GM18867 (cell line): ENCODE measurements at regions not wholly inside any gene's neighbourhood (a gene's known extent, or its start where the extent isn't known, plus 50 kb on each side); places are given as distances from the start of the nearest gene placed in this dataset.
"Not testable (repeated sequence)": the region's sequence is repeated elsewhere in the genome, so short reads cannot be mapped to it uniquely, and the experiment has no call there.

Experiments used
- ATAC-seq: cut with Tn5 transposase; IDR thresholded peaks from one replicate; pipeline ENCODE4 v1.9.1; 2021; ENCODE audit warnings: mild to moderate bottlenecking, moderate library complexity; ENCODE audit not compliant: unreplicated experiment

DNA sequence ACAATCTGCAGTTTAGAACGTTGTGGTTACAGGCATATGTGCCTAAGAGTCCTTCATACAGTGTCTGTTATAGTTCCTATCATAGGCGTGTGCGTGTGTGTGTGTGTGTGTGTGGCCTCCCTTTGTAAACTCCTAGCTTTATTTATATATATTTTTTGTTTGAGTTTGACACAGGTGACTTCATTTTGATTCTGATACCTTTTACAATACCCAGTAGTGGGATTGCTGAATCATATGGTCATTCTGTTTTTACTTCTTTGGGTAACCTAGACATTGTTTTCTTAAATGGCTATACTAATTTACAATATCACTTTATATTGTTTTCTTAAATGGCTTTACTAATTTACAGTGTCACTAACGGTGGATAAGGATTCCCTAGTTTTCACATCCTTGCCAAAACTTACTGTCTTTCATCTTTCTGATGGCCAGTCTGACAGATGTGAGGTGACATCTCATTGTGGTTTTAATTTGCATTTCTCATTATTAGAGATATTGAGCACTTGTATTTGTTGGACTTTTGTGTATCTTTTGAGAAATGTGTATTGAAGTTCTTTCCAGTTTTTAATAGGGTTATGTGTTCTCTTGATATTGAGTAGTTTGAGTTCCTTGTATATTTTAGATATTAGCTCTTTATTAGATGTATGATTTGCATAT, 211.1 kb upstream of the NUDT6 start:
- ATAC-seq = peak; percentile 91

DNA sequence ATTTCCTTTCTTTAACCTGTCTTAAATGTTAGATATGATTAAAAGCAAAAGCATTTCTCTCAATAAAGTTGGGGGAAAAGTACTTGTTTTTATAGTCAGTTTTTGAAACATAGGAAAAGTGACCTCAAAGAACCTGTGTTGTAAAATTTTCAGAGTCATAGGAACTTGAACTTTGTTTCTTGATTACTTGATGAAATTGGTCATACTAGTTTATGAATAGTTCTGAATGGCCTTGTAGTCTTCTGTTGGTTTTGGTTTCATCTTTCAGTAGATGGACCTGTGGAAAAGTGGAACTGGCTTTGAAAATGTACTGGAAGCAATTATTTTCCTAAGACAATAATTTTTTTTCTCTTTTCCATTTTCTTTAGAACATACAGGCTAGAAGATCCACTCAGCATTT, 222.2 kb upstream of the NUDT6 start:
- ATAC-seq = no peak

DNA sequence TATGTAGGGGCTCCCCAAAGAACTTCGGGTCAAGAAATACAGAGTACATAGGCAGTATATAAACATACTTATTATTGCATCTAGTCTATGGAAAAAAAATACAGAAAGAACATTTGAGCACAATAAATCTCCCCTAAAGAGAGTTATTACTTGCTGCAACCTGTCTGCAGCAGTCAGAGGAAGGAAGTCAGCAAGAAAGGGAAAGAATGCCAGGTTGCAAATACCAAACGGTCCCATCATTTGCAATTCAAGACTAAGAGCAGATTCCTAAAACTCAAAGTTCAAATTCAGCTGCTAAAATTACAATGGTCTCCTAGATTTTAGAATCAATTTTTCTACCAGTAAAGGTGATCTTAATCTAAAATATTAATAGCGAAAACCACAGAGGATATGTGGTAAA, 236.2 kb upstream of the NUDT6 start:
- no peak for ATAC-seq

DNA sequence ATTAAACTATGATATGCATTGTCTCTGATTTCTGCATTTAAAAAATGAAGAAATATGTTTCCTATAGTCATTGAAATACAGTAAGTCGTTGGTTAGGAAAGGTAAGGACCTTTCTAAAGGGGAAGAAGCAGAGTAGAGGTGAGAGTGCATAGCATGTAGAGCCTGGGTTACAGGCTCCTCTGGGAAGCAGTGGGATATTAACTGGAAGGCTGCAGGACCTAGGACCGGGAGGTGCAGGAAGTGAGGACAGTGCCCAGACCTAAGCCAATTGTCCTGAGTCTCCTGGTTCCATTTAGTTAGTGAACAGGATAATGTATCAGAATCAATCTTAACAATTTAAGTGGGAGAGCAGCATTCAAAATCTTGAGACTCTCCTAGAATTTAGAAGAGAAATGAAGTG, 237.1 kb upstream of the NUDT6 start:
- no peak for ATAC-seq

DNA sequence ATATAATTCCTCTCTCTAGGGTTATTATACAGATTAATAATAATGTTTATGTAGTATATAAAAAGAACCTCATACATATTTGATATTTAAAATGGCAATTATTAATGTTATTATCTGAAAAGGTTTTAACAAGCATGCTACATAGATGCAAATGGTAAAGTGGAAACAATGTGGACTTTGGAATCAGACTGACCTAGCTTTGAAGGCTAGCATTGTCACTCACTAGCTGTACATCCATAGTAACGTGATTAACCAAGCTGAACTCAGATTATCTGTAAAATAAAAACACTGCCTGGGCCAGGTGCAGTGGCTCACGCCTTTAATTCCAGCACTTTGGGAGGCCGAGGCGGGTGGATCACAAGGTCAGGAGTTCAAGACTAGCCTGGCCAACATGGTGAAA, 233.7 kb upstream of the SPRY1 start:
- ATAC-seq = no peak

DNA sequence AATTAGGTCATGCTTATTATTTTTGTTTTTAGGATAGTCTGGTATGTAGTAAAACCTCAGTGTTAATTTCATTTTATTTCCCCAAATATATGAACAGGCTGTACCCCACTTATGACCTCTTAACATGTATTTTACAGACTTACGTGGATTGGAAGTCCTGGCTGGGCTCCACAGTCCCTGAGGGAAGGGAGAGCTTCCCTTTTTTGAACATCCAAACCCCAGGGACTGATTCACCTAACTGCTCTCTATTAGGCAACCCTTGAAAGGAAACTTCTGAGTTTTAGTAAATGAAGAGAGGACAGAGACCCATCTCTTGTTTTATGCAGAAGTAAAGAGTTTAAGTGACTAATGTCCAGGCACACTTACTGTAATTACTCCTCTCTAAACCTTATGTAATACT, 233.1 kb upstream of the SPRY1 start:
- no peak for ATAC-seq

DNA sequence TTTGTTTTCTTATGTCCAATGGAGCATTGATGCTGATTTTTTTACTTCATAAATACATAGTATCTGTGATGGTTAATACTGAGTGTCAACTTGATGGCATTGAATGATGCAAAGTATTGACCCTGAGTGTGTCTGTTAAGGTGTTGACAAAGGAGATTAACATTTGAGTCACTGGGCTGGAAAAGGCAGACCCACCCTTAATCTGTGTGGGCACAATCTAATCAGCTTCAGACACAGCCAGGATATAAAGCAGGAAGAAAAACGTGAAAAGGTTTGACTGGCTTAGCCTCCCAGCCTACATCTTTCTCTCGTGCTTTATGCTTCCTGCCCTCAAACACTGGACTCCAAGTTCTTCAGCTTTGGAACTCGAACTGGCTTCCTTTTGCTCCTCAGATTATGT, 230.6 kb upstream of the SPRY1 start:
- ATAC-seq = no peak

DNA sequence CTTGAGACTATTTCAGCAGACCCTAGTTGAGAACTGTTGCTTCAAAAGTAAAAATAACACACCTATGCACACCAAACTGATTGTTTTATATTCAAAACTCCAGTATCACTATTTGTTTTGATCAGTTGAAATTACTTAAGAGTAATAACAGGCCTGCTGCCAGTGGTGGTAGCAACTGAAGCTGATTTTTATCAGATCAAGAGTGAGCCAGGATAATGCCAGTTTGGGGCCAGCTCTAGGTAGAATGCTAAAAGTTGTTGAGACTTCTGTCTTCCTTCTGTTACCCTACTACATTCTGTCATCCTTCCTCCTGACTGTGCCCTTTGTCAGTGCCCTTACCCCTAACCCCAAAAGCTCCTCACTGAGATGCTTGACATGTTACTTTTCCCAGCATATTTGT, 228.7 kb upstream of the SPRY1 start:
- no peak for ATAC-seq

DNA sequence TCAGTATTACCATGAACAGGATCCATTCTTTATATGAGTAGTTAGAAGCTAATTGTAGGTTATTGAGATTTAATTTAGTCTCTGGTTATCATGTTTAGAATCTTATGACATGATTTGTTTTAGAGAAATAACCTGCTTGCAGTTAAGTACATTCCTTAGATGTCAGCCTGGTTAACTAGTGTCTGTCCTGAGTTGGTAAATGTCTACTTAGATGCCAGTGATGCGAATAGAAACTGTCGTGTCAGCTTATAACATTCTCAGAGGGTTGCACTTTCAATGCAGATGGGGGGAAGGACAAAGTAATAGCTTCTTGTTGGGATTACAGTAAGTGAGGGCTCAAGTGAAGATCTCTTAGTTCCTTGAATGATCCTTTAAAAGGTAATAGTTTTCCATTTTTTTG, 227.8 kb upstream of the SPRY1 start:
- no peak for ATAC-seq

DNA sequence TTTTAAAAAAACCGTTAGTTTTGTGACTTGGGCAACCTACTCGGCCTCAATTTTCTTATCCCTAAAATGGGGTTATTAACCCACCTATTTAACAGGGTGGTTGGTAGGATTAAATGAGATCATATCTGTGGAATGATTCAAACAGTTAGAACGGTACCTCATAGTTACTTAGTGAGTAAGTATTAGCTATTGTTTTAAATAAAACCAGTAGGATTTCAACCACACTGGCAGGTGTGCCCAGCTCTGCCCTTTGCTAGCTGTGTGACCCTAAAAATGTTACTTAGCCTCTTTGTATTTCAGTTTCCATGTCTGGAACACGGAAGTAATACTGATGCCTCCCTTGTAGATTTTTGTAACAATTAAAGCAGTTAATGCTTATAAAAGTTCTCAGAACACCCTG, 225.8 kb upstream of the SPRY1 start:
- no peak for ATAC-seq

DNA sequence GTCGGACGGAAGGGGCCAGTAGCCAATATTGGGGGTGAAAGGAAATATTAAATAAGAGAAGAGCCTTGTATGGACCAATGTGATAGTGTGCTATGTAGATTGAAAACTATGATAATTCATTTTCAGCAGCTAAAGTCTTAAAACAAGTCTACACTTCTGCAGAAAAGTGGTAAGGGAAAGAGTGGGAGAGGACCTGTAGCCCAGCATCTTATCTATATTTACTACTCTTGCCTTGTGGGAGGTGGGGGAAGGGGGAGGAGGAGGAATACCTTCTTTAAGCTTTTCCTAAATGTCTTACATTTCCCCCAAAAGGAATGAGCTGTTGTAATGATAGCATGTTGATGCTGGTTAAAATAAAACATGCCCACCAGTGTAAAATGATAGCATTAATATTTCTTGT, 220.0 kb upstream of the SPRY1 start:
- no peak for ATAC-seq

DNA sequence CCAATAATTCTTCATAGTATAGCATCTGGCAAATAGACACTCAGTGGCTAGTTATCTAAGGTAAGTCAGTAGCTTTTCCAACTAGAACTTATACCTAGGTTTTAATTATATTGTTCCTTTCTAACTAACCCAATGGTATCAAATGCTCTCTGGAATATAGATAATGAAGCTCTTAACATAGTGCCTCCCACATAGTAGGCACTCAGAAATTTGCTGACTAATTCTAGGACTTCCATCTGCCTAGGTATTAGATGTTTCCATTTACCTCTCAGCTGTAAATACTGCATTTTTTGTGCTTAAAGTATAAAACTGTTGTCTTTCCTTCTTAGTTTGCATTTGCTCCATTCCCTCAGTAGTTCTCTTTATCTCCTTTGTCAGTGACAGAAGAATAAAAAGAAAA, 214.3 kb upstream of the SPRY1 start:
- no peak for ATAC-seq

DNA sequence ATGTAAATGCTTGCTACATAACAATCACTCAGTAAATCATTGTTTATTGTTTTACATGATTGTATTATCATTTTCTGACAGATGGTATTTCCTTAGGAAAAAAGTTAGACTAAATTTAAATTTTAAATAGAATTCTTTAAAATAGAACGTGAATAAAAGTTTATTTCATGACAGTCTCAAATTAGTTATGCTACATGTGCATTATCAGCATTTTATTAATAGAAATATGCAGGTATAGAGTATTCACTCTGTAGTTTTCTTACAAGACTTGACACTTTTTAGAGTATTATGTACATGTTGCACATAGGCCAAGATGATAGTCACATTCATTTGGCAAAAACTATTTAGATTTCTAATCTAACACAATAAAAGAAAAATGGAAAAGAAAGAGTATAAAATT, 213.3 kb upstream of the SPRY1 start:
- no peak for ATAC-seq

DNA sequence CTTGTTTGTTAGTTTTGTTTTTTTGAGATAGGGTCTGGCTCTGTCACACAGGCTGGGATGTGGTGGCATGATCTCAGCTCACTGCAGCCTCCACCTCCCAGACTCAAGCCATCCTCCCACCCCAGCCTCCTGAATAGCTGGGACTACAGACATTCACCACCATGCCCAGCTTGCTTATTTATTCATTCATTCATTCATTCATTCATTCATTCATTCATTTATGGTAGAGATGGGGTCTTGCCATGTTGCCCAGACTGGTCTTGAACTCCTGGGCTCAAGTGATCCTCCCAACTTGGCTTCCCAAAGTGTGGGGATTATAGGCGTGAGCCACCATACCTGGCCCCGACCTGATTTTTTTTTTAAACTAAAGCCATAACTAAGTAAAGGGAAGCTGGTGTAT, 212.8 kb upstream of the SPRY1 start:
- ATAC-seq = not testable (repeated sequence)

DNA sequence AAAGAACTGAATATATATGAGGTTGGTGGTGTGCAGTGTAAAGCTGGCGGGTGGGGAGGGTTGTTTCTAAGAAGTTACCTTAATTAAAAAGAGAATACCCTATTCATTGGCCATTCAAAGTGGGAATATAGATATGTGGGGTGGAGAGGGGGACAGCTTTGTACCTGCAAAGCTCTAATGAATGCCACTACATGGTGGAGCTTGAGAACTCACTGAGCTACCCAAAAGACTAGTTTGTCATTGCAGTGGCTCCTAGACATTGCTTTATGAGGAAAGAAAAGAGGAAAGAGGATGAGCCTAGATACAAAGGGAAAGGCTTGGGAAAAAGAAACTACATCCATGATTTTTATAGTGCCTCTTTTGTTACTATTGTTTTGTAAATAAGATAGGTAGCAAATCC, 209.9 kb upstream of the SPRY1 start:
- no peak for ATAC-seq

DNA sequence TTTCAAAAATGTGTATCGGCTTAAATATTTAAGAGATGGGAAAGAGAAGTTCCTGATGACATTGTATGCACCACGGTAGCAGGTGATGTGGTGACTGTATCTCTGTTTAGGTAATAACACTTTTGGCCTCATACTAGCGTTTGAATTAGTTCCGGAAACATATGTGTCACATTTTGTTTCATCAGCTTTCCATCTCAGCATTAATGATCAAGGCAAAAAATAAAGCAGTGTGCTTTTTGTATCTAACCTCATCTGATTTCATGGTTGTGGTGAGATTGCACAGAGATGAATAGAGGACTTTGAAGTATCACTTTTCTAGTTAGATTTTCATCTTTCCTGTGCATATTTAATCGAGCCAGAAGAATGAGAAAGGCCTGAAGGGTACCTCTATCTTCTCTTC, 206.4 kb upstream of the SPRY1 start:
- ATAC-seq = no peak

DNA sequence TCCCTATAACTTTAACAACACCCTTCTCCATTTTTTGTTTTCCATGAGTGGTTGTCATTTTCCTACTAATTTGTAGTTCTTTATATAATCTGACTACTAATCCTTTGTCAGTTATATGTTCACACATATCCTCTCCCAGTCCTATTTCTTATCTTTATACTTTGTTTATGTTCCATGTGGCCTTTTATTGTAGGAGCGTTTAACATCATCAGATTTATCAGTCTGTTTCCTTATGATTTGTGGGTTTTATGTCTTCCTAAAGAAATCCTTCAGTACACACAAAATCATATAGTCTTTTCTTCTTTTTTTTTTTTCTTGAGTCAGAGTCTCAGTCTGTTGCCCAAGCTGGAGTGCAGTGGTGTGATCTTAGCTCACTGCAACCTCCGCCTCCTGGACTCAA, 204.9 kb upstream of the SPRY1 start:
- ATAC-seq = no peak

DNA sequence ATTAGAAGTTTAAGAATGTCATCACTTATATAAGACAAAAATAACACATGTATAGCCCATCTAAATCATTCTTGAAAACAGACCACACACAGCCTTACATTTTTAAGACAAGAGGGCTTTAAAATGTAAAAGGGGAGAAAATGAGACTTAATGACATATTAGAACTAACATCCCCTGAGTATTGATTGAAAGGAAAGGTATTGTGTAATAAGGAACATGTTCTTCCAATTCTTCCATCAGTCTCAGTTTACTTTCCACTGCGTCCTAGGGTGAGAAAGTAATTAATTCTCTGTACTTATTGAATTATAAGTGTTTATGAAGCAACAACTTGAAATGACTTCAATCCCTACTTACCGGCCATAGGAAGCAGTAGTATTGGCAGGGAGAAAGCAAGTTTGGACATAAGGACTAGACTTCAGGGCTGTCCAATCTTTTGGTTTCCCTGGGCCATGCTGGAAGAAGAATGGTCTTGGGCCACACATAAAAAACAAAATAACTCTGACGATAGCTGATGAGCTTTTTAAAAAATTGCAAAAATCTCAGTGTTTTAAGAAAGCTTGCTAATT, 202.7 kb upstream of the SPRY1 start:
- no peak for ATAC-seq

DNA sequence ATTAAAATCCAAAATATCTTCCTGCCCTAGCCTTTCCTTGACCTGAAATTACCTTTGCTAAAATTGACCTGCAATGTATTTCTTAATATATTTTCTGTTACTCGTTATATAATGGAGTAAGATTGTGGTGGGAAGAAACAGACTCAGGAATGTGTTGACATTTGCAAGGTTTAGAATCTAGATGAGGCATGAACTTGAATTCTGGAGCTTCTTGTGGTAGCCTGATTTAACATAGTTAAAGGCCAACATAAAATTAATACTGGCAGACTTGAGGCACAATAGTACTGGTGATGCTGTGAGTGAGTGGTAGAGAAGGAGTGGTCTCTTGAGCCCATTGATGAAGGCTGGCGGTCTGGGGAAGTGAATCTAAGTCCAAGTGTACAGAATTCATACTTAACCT, 197.9 kb upstream of the SPRY1 start:
- no peak for ATAC-seq

DNA sequence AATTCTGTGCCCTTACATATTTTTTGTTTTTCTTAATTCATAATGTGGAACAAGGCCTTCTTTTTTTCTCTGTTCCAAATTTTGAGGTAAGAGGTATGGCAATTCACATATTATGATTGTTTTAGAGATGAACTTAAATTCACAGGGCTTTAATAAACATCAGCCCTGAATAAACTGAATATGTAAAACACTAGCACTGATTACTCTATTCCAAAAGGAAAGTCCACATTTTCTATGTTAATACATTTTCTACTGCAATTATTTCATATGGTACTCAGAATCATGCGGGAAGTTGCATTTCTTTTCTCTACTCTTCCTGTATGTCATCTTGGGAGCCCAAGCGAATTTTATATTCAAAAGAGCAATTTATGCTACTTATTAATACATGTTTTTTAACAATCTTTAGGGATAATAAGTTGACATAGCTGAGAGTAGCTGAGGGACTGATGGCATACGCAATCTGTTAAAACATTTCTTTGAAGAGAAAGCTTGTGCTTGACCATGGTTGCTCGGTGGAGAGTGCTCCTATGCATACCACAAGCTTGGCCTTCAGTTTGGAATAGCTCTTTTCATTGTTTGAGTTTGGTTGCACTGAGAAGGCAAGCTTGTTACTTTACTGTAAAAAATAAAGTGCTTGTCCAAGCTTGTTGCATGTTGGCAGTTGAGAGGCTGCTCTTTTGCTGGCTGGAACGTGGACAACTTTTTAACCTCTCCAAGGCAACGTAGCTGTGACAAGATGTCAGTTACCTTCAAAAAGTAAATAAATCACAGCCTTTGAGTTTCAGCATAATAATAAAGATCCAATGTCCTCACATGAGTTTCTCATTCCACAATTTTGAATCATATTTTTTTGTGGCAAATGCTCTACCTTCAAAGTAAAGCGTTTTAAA, 196.3 kb upstream of the SPRY1 start:
- no peak for ATAC-seq

DNA sequence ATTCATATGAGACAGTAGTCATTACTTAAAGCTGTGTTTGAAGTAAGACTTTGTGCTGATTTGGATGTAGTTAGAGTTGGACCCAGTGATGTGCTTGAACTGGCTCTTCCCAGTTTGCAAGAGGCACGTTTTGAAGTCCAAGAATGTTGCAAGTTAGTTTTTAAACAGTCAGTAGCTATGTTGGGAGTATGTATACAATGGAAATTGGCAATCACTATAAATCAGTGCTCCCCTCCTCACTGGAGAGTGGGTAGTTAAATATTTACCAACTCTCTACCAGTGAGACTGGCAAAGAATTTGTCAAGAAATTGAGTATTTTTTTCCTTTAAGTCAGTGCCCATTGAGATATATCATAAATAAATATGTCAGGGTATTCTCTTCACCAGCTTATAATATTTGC, 191.9 kb upstream of the SPRY1 start:
- ATAC-seq = no peak

DNA sequence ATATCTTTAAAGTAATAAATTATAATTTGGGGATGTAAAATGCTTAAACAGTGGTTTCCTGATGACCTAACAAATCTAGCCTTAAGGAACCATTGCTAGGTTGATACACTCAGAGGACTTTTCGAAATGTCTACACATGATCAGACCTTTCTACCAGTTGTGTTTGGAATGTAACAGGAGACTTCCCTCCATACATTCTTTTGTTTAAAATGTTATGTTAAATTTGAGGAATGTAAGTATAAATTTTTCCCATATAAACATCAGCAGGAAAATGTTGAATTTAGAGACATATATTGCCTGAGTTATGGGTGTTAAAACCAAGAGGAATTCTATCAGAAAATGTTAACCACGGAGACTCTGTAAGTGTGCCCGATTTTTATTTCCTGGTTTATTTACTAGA, 190.6 kb upstream of the SPRY1 start:
- no peak for ATAC-seq
